ENCODE measurements at regions not wholly inside any gene's neighbourhood (a gene's known extent, or its start where the extent isn't known, plus 50 kb on each side); places are given as distances from the start of the nearest gene placed in this dataset.

- no peak for TF ChIP-seq CSRNP1 (CRISPR knock-in tag; IDR thresholded peaks at IDR 0.05)
- TF ChIP-seq BRF2 (CRISPR knock-in tag; IDR thresholded peaks at IDR 0.05) = no peak
- no peak for TF ChIP-seq ZNF543 (CRISPR knock-in tag; IDR thresholded peaks at IDR 0.05)
Observed at GRCh38 chr9:104326912-104327311, 177.2 kb upstream of the OR13F1 start (continued).

GRCh38 chr9:104329245-104329644 lies 174.8 kb upstream of the OR13F1 start:
- no TSS peak for BruUV-seq (replicated peaks)
- 69% methylated on average over 18 of the region's 18 CpGs for WGBS (ENCODE audit: low lambda C conversion rate)
- FAIRE-seq = no peak
- TF ChIP-seq ATF2 (CRISPR knock-in tag; IDR thresholded peaks at IDR 0.05) (no peak), ZNF710 (CRISPR knock-in tag; IDR thresholded peaks at IDR 0.05; ENCODE audit: borderline replicate concordance) (no peak), TRIM24 (CRISPR knock-in tag; IDR thresholded peaks at IDR 0.05) (no peak), ZNF10 (CRISPR knock-in tag; IDR thresholded peaks at IDR 0.05; ENCODE audit: borderline replicate concordance, low read depth) (no peak), AGO2 (optimal IDR thresholded peaks at IDR 0.05; ENCODE audit: low read depth, low read length) (no peak), CENPX (CRISPR knock-in tag; IDR thresholded peaks at IDR 0.05) (no peak), RAD21 (CRISPR knock-in tag; IDR thresholded peaks at IDR 0.05) (no peak), ZBTB21 (CRISPR knock-in tag; IDR thresholded peaks at IDR 0.05) (no peak), HNRNPLL (IDR thresholded peaks at IDR 0.05; ENCODE audit: low read depth, low read length, poor library complexity, severe bottlenecking) (no peak), MIXL1 (CRISPR knock-in tag; IDR thresholded peaks at IDR 0.05) (no peak), NCOA2 (CRISPR knock-in tag; IDR thresholded peaks at IDR 0.05) (no peak), MTERF4 (CRISPR knock-in tag; IDR thresholded peaks at IDR 0.05) (no peak)

More at GRCh38 chr9:104329245-104329644, 174.8 kb upstream of the OR13F1 start:
- Histone ChIP-seq H3K79me2 (ENCODE audit: insufficient read depth, low read length) (no peaks in the 10 kb centered on the region), H4K20me1 (ENCODE audit: insufficient read depth, low read length) (no peaks in the 10 kb centered on the region), H3K4me1 (ENCODE audit: insufficient read depth, low read length) (no peaks in the 10 kb centered on the region), H3K9ac (ENCODE audit: insufficient read depth, low read depth, low read length) (no peak overlapping the region), H3K4me2 (ENCODE audit: low read depth, low read length) (no peak overlapping the region), H3K36me3 (replicated peaks in 1 of 2; ENCODE audit: control insufficient read depth in 1 of 2, insufficient read depth in 2 of 2, low read length in 2 of 2) (no peaks in the 10 kb centered on the region), H2AFZ (ENCODE audit: low read length) (no peak overlapping the region), H3K9me3 (ENCODE audit: low read length) (no peaks in the 10 kb centered on the region; the same call in 1 of the 2 replicates), H3K27ac (ENCODE audit: extremely low read length, insufficient read depth, low read length) (no peak overlapping the region), H3K4me3 (replicated peaks in 1 of 3; ENCODE audit: insufficient read depth in 1 of 3, low read depth in 2 of 3, low read length in 3 of 3) (no peak overlapping the region), H3K27me3 (ENCODE audit: control insufficient read depth in 1 of 2, insufficient read depth in 2 of 2, low read length in 2 of 2) (no peaks in the 10 kb centered on the region)
- DNase-seq (ENCODE audit: low spot score) (no peak), ATAC-seq (no peak)
- intact Hi-C loops (cut with micrococcal nuclease; ENCODE audit: unreplicated experiment) (no loop called here), in situ Hi-C loops (cut with HindIII; ENCODE audit: extremely low pct_ligation_motif_present, low pct_unique_long_range_greater_than_20kb) (no loop called here)
- ChIA-PET POLR2A (no interaction called here), CTCF (ENCODE audit: low intra/inter-chr PET ratio, low total read pairs) (no interaction called here)
